ENCODE measurements at regions not wholly inside any gene's neighbourhood (a gene's known extent, or its start where the extent isn't known, plus 50 kb on each side); places are given as distances from the start of the nearest gene placed in this dataset.

- no peak for TF ChIP-seq CTCF (IDR thresholded peaks at IDR 0.05; ENCODE audit: low read depth, low read length, poor library complexity, severe bottlenecking)
- TF ChIP-seq EZH2phosphoT487 (IDR thresholded peaks at IDR 0.05; ENCODE audit: borderline replicate concordance, low read length), result no peak
Measured at GRCh38 chr5:29879401-29879800, 1314.1 kb upstream of the CDH6 start.
